Testis (tissue), 2 donors: ENCODE measurements at regions not wholly inside any gene's neighbourhood (a gene's known extent, or its start where the extent isn't known, plus 50 kb on each side); places are given as distances from the start of the nearest gene placed in this dataset.

Experiments
- DNase-seq: peaks from one replicate; pipeline ENCODE4 v3.0.0-alpha.2; 2019
- H3K27ac ChIP-seq, 2 donors: fragments of 200-600 bp; sonication (generic); one replicate each; pipeline ENCODE4 v1.5.1; 2019
- H3K27me3 ChIP-seq: fragments of 200-600 bp; sonication (generic); one replicate; pipeline ENCODE4 v1.5.1; 2019
- H3K36me3 ChIP-seq: fragments of 200-600 bp; sonication (generic); one replicate; pipeline ENCODE4 v1.5.1; 2017; ENCODE audit warnings: low read depth; ENCODE audit errors: missing control alignments
- H3K4me1 ChIP-seq: fragments of 200-600 bp; sonication (generic); one replicate; pipeline ENCODE4 v1.5.1; 2019
- H3K4me3 ChIP-seq, 2 donors: fragments of 200-600 bp; sonication (generic); one replicate each; pipeline ENCODE4 v1.5.1; 2017 to 2019
- H3K9me3 ChIP-seq: fragments of 200-600 bp; sonication (generic); one replicate; pipeline ENCODE4 v1.5.1; 2017
- POLR2A ChIP-seq: fragments of 450-650 bp; IDR thresholded peaks from one replicate; pipeline ENCODE4 v1.6.1; 2017; ENCODE audit warnings: antibody characterized with exemption, mild to moderate bottlenecking, moderate library complexity
- WGBS, 2 donors: methylation state at CpG; one replicate each; pipeline ENCODE4 v1.1.5; 2018; 5-methylcytosine and 5-hydroxymethylcytosine counted together
- intact Hi-C: fragments of 100-400 bp; cut with DNase I; formaldehyde crosslinking; loops from one replicate; pipeline ENCODE4 v1.15.1; 2023; ENCODE audit warnings: low total_unique reads
- TF ChIP-seq, protein P1 (sequence below), 3 experiments: fragments of 450-650 bp in 2 of 3; fragments of 200-600 bp in 1 of 3; sonication (generic) in 1 of 3; IDR thresholded peaks; one replicate each; pipeline ENCODE4 v1.5.1; 2016 to 2019; ENCODE audit warnings: antibody characterized with exemption in 3 of 3, mild to moderate bottlenecking in 2 of 3, moderate library complexity in 1 of 3

DNA sequence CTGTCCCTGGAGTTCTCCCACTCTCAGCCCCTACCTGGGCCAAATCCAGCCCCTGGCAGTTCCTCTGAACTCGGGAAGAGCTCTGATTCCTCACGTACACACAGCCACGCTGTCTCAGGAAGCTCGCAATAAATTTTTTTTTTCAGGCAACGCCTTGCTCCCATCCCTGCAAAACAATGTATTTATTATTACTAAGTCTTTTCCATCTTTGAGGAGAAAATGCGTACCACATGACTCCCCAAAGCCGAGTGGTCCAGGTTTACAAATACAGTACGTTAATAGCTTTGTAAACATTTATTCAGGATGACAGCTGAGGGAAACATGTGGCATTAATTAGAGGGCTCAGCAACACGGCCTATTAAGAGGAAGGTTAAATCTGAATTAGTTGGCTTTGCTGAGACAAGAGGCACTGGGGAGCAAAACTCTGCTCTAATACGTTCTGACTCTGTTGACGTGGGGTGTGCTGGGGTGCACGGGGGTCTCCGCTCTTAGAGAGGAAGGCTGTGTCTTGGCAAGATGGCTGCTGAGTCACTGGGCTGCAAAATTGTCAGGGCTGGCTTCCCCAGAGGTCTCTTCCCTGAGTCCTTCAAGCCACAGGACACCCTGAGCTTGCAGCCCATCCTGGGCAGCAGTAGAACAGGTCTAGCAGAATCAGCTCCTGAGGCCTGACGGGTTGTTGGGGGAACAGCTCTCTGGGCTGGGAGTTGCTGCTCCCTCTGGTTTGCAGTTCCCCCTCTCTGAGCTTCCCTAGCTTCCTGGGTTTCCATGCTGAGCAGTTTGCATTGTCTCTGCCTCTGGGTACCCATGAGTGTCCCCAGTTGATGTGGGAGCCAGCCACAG is 185.2 kb upstream of the TBX3 start:
- no peak overlapping the region for H3K27ac ChIP-seq
- H3K36me3 ChIP-seq, result no peaks in the 10 kb centered on the region
- DNase-seq, result no peak
- H3K4me1 ChIP-seq, result no peaks in the 10 kb centered on the region
- intact Hi-C loops, result no loop called here
- WGBS, 2 donors, result 50 to 58% methylated on average over 14 of the region's 14 CpGs
- no peaks in the 10 kb centered on the region for H3K9me3 ChIP-seq
- no peaks in the 10 kb centered on the region for H3K27me3 ChIP-seq
- H3K4me3 ChIP-seq, result no peak overlapping the region
- no peak for TF ChIP-seq POLR2A
- TF ChIP-seq, protein P1, sequence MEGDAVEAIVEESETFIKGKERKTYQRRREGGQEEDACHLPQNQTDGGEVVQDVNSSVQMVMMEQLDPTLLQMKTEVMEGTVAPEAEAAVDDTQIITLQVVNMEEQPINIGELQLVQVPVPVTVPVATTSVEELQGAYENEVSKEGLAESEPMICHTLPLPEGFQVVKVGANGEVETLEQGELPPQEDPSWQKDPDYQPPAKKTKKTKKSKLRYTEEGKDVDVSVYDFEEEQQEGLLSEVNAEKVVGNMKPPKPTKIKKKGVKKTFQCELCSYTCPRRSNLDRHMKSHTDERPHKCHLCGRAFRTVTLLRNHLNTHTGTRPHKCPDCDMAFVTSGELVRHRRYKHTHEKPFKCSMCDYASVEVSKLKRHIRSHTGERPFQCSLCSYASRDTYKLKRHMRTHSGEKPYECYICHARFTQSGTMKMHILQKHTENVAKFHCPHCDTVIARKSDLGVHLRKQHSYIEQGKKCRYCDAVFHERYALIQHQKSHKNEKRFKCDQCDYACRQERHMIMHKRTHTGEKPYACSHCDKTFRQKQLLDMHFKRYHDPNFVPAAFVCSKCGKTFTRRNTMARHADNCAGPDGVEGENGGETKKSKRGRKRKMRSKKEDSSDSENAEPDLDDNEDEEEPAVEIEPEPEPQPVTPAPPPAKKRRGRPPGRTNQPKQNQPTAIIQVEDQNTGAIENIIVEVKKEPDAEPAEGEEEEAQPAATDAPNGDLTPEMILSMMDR (IDR thresholded peaks at IDR 0.05), result no peak

DNA sequence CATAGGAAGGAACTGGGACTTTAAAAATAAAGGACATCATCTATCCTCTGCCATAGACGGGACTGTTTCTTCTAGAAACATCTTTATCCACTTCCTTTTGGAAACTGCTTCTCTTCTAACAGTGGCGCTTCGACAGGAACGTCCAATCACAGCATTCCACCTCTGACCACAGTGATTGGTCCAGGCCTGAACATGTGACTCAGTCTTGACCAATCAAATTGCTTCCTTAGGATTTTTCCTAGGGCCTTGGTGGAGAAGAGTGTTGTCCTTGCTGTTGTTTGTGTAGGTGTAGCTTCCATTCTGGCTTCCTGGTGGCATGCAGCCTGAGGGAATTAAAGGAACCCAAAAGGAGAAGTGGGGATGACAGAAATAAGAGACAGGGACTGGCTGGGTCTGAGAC is 182.4 kb upstream of the TBX3 start:
- no peaks in the 10 kb centered on the region for H3K9me3 ChIP-seq
- no peak overlapping the region for H3K27ac ChIP-seq
- peak; percentile 26 for DNase-seq
- H3K36me3 ChIP-seq, result no peaks in the 10 kb centered on the region
- no peaks in the 10 kb centered on the region for H3K4me1 ChIP-seq
- intact Hi-C loops, result no loop called here
- no peaks in the 10 kb centered on the region for H3K27me3 ChIP-seq
- no peak for TF ChIP-seq POLR2A
- TF ChIP-seq, protein P1 (IDR thresholded peaks at IDR 0.05), result no peak
- 79 to 85% methylated on average over 4 of the region's 4 CpGs for WGBS, 2 donors
- H3K4me3 ChIP-seq, result no peak overlapping the region

DNA sequence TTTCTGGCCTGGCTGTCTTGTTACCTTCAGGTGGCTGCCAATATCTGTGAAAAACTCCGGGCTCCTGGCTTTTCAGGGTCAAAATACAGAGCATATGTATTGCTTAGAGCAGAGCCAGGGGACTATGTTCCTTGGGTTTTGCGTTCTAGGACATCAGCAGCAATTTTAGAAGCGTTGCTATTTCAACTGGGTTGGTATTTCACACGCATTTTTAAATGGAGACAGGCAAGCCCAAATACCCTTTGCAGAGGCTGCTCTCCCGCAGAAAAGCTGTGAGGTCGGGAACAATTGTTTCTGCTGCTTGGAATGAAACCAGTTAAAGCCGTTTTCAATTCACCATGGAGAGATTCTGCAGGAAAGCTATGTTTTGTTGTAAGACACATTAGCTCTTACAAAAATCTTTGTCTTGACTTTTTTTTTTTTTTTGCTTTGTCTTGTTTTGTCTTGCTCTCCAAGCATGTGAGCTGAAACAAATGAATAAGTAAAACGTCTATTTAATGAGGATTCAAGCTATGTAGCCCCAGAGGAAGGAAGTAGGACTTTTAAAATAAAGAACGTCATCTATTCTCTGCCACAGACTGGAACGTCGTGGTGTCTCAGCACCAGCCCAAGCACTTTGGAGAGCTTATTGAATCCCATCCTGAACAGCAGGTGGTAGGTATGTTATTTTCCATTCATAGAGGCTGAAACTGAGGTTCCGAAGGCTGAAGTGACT is 181.0 kb upstream of the TBX3 start:
- Histone ChIP-seq H3K4me1 (no peaks in the 10 kb centered on the region), H3K4me3 (no peak overlapping the region), H3K27me3 (no peaks in the 10 kb centered on the region), H3K9me3 (no peaks in the 10 kb centered on the region), H3K27ac (no peak overlapping the region), H3K36me3 (no peaks in the 10 kb centered on the region)
- 24 to 32% methylated on average over 12 of the region's 12 CpGs for WGBS, 2 donors
- intact Hi-C loops, result no loop called here
- no peak for DNase-seq
- no peak for TF ChIP-seq POLR2A
- TF ChIP-seq, protein P1 (IDR thresholded peaks at IDR 0.05), result no peak

DNA sequence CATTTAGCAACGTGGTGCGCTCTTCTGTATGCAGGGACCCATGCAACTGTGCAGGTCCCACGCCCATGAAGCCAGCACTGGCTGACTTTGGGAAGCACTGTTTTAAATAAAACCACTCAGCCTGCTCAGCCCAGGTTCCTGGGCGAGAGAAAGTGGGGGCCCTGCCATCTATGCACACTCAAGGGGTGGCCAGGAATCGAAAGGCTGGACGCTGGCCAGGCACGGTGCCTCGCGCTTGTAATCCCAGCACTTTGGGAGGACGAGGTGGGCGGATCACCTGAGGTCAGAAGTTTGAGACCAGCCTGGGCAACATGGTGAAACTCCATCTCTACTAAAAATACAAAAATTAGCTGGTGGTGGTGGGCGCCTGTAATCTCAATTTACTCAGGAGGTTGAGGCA is 179.9 kb upstream of the TBX3 start:
- Histone ChIP-seq H3K27ac (no peak overlapping the region), H3K36me3 (no peaks in the 10 kb centered on the region), H3K9me3 (no peaks in the 10 kb centered on the region), H3K4me3 (no peak overlapping the region), H3K27me3 (no peaks in the 10 kb centered on the region), H3K4me1 (no peaks in the 10 kb centered on the region)
- 90 to 94% methylated on average over 12 of the region's 12 CpGs for WGBS, 2 donors
- intact Hi-C loops, result no loop called here
- no peak for TF ChIP-seq POLR2A
- TF ChIP-seq, protein P1 (IDR thresholded peaks at IDR 0.05), result no peak
- no peak for DNase-seq
